Fibroblast of lung (primary cell): ENCODE measurements at regions not wholly inside any gene's neighbourhood (a gene's known extent, or its start where the extent isn't known, plus 50 kb on each side); places are given as distances from the start of the nearest gene placed in this dataset.

Source experiments
- EZH2 ChIP-seq: IDR thresholded peaks from 2 replicates; pipeline ENCODE4 v1.5.1; 2012; ENCODE audit warnings: low read length, control low read depth, mild to moderate bottlenecking; ENCODE audit errors: missing control alignments
- TF ChIP-seq, protein P1 (sequence below), 2 donors: IDR thresholded peaks in 1 of 2; conservative IDR thresholded peaks in 1 of 2; 1 replicate in 1 of 2; 2 replicates in 1 of 2; pipeline ENCODE4 v1.5.1; 2011 to 2012; ENCODE audit warnings: low read length in 2 of 2, control low read depth in 1 of 2, inconsistent platforms in 1 of 2, low read depth in 1 of 2, mild to moderate bottlenecking in 1 of 2

DNA sequence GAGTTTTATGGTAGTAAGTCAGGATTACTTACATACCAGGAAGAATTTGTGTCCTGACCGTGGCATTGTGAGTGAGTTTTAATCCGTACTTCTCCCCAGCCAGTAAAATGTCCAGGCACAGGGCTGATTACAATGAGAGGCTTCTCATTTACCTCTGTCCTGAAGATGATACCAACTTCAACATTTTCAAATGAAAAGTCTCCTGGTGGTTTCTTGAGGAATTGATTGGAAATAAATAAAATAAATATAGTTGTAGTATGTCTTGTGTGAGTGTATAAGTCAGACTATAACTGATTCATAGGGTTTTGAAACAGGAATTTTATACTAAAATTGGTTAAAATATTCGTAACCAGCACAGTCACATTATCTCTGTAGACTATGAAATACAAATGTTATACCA is 382.5 kb downstream of the ETS1 start:
- TF ChIP-seq EZH2, result no peak
- TF ChIP-seq, protein P1, sequence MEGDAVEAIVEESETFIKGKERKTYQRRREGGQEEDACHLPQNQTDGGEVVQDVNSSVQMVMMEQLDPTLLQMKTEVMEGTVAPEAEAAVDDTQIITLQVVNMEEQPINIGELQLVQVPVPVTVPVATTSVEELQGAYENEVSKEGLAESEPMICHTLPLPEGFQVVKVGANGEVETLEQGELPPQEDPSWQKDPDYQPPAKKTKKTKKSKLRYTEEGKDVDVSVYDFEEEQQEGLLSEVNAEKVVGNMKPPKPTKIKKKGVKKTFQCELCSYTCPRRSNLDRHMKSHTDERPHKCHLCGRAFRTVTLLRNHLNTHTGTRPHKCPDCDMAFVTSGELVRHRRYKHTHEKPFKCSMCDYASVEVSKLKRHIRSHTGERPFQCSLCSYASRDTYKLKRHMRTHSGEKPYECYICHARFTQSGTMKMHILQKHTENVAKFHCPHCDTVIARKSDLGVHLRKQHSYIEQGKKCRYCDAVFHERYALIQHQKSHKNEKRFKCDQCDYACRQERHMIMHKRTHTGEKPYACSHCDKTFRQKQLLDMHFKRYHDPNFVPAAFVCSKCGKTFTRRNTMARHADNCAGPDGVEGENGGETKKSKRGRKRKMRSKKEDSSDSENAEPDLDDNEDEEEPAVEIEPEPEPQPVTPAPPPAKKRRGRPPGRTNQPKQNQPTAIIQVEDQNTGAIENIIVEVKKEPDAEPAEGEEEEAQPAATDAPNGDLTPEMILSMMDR (conservative IDR thresholded peaks at IDR 0.05 in 1 of 2, IDR thresholded peaks at IDR 0.05 in 1 of 2; ENCODE audit: low read depth in 1 of 2, low read length in 2 of 2), result no peak
